ENCODE measurements at regions not wholly inside any gene's neighbourhood (a gene's known extent, or its start where the extent isn't known, plus 50 kb on each side); places are given as distances from the start of the nearest gene placed in this dataset.

DNA sequence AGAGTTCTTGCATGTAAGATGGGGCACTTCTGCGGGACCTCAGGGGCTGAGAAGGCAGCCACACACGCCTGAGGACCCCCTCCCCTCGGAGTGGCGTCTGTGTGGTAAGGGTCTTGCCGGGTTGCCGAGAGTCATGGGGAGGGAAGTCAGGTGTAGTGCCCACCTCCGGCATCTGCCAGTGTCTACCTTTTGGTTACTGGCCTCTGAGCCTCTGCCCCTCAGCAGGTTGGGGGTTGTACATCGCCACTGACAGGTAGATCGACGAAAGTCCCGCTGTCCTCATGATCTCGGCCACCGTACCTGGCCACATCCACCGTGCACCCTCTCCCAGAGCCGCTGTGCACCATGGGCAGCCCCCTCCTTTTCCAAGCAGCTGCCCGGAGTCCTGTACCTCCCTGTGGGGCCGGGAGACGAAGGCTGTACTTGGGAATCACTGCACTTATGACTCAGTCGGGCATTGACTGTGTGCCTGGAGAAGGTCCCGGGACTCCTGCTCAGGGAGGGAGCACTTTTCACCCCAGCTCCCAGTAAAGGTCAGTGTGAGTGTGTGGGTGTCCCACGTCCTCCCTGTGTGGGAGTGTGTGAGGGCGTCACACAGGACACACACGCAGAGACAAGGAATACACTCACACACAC, 332.4 kb upstream of the MYT1L start:
- peak in 1 of 2 donors; percentile 53 for TF ChIP-seq POLR2A (IDR thresholded peaks at IDR 0.05)
- TF ChIP-seq, protein P1, sequence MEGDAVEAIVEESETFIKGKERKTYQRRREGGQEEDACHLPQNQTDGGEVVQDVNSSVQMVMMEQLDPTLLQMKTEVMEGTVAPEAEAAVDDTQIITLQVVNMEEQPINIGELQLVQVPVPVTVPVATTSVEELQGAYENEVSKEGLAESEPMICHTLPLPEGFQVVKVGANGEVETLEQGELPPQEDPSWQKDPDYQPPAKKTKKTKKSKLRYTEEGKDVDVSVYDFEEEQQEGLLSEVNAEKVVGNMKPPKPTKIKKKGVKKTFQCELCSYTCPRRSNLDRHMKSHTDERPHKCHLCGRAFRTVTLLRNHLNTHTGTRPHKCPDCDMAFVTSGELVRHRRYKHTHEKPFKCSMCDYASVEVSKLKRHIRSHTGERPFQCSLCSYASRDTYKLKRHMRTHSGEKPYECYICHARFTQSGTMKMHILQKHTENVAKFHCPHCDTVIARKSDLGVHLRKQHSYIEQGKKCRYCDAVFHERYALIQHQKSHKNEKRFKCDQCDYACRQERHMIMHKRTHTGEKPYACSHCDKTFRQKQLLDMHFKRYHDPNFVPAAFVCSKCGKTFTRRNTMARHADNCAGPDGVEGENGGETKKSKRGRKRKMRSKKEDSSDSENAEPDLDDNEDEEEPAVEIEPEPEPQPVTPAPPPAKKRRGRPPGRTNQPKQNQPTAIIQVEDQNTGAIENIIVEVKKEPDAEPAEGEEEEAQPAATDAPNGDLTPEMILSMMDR (IDR thresholded peaks at IDR 0.05): no peak
- Histone ChIP-seq H3K36me3 (replicated peaks in 1 of 2) (no peaks in the 10 kb centered on the region), H3K9me3 (replicated peaks in 1 of 3) (no peaks in the 10 kb centered on the region), H3K27me3 (no peaks in the 10 kb centered on the region), H3K27ac (peak overlapping the region in 2 of 5 donors; percentile 84 to 88), H3K4me1 (replicated peaks in 1 of 2) (peaks cover 0 to 20% of the 10 kb centered on the region in 2 donors), H3K4me3 (no peak overlapping the region)
- WGBS, 4 donors: 58 to 64% (median 61%) methylated on average over 20 to 23 of the region's 23 CpGs
- peak; percentile 62 to 85 (median 72) for DNase-seq
- intact Hi-C loops (cut with DNase I): no loop called here

DNA sequence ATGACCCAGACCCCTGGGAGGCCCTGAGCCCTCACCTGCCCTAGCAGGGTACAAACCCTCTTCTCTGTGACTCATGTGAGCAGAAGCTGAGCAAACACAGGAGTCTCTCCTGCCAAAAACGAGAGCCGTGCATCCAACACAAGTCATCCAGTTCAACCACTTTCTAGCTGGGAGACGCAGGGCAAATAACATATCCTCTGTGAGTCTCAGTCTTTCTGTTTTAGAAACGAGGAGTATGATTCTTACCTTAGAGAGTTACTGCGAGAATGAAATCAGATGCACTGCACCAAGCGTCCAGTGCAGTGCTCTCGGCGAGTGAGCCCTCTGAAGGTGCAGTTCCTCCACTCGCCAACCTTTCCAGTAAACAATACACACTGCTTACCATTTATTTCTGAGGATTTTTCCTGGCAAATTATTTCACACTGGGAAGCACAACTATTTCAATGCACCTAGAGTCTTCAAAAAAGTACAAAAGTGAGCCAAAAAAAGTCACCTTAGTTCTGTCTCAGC, 331.8 kb upstream of the MYT1L start:
- Histone ChIP-seq H3K4me3 (no peak overlapping the region), H3K27ac (peak overlapping the region in 1 of 5 donors; percentile 84), H3K36me3 (replicated peaks in 1 of 2) (no peaks in the 10 kb centered on the region), H3K4me1 (replicated peaks in 1 of 2) (peaks cover 0 to 20% of the 10 kb centered on the region in 2 donors), H3K27me3 (no peaks in the 10 kb centered on the region), H3K9me3 (replicated peaks in 1 of 3) (no peaks in the 10 kb centered on the region)
- intact Hi-C loops (cut with DNase I): no loop called here
- TF ChIP-seq, protein P1 (IDR thresholded peaks at IDR 0.05): no peak
- no peak for TF ChIP-seq POLR2A (IDR thresholded peaks at IDR 0.05)
- 77 to 90% (median 81%) methylated on average over 9 of the region's 9 CpGs for WGBS, 4 donors
- DNase-seq: no peak

DNA sequence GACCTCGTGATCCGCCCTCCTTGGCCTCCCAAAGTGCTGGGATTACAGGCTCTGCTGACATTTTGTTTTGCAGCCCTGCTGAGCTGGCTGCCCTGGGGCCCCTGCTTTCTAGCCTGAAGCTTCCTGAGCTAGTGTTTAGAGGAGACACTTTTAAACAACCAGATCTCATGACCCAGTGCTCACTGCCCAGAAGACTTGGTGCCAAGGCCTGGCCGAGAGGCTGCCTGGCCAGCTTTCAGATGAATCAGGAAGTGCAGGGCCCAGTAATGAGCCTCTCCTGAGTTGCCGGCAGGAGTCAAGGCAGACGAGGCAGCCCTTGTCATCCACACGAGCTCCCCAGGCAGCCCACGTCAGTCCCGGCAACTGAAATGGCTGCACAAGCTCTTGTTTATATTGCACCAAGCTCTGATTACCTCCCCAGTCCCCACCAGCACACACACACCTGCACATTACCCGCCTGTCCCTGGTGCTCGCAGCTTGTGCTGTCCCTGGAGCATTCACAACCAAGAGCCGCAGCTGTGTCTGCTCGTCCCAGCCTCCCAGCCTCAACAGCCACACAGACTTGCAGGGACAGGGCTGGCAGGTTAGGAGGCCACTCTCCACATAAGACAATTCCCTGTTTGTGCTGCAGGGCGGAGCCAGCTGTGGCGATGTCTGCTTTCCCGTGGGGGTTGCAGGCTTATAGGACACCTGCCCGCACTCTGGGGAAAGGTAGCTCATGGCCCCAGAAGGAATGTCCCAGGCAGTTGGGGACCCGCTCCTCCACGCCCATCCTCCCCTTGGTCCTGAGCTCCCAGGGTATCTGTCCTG, 331.2 kb upstream of the MYT1L start:
- peak in 1 of 2 donors; percentile 39 for TF ChIP-seq POLR2A (IDR thresholded peaks at IDR 0.05)
- TF ChIP-seq, protein P1 (IDR thresholded peaks at IDR 0.05): no peak
- no peaks in the 10 kb centered on the region for H3K36me3 ChIP-seq (replicated peaks in 1 of 2)
- no peaks in the 10 kb centered on the region for H3K9me3 ChIP-seq (replicated peaks in 1 of 3)
- 62 to 72% (median 69%) methylated on average over 11 to 18 of the region's 18 CpGs for WGBS, 4 donors
- intact Hi-C loops (cut with DNase I): no loop called here
- H3K27ac ChIP-seq: peak overlapping the region in 3 of 5 donors; percentile 15 to 68 (median 49)
- peaks cover 0 to 20% of the 10 kb centered on the region in 2 donors for H3K4me1 ChIP-seq (replicated peaks in 1 of 2)
- DNase-seq: peak; percentile 50 to 85 (median 67)
- no peaks in the 10 kb centered on the region for H3K27me3 ChIP-seq
- H3K4me3 ChIP-seq: no peak overlapping the region

DNA sequence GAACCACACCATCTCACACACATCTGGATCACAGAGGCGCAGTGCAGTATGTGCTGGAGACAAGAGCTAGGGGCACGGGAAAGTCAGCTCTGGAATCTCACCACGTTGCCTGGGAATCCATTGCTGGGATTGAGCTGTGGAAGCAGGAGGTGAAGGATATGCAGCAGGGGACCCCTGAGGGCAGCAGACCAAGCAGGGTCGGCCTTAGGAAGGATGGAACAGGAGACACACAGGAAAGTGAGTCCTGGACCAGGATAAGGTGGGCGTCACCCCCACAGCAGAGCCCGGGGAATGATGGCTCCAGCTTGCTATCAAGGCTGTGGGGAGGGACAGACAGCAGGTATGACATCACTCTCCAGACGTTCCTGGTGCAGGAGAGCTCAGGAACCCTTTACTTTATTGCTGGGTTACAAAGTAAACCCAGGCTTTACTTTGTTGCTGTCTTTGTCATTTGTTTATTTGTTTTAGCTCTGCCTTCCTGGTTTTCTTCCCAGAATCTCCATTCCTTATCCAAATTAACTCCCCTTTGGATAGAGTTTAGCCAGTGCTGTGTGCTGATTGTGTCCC, 329.8 kb upstream of the MYT1L start:
- no peak for TF ChIP-seq POLR2A (IDR thresholded peaks at IDR 0.05)
- TF ChIP-seq, protein P1 (IDR thresholded peaks at IDR 0.05): no peak
- intact Hi-C loops (cut with DNase I): no loop called here
- H3K4me3 ChIP-seq: no peak overlapping the region
- no peak overlapping the region for H3K27ac ChIP-seq
- no peak for DNase-seq
- 68 to 82% (median 77%) methylated on average over 7 of the region's 7 CpGs for WGBS, 4 donors
- no peaks in the 10 kb centered on the region for H3K36me3 ChIP-seq (replicated peaks in 1 of 2)
- H3K9me3 ChIP-seq (replicated peaks in 1 of 3): no peaks in the 10 kb centered on the region
- peaks cover 0 to 20% of the 10 kb centered on the region in 2 donors for H3K4me1 ChIP-seq (replicated peaks in 1 of 2)
- H3K27me3 ChIP-seq: no peaks in the 10 kb centered on the region
